PC-3 (cell line): ENCODE measurements at regions not wholly inside any gene's neighbourhood (a gene's known extent, or its start where the extent isn't known, plus 50 kb on each side); places are given as distances from the start of the nearest gene placed in this dataset.

ENCODE experiments used
- CTCF ChIP-seq: fragments of 300-600 bp; sonication (generic); conservative IDR thresholded peaks from 2 replicates; pipeline ENCODE4 v1.5.1; 2017; ENCODE audit warnings: antibody characterized with exemption, low read depth, mild to moderate bottlenecking, low read length
- EZH2 ChIP-seq: fragments of 300-600 bp; sonication (generic); IDR thresholded peaks from one replicate; pipeline ENCODE4 v1.6.1; 2017; ENCODE audit warnings: antibody characterized with exemption, mild to moderate bottlenecking, low read length; ENCODE audit not compliant: unreplicated experiment
- EZH2phosphoT487 ChIP-seq: fragments of 300-600 bp; sonication (generic); IDR thresholded peaks from 2 replicates; pipeline ENCODE4 v1.6.1; 2018; ENCODE audit warnings: mild to moderate bottlenecking, antibody characterized with exemption, low read length, borderline replicate concordance

- TF ChIP-seq CTCF (no peak), EZH2phosphoT487 (no peak), EZH2 (no peak)
These were observed 97.8 kb downstream of the SPTSSA start for GRCh38 chr14:34364201-34364600.
